HG03460 (cell line): ENCODE measurements at regions not wholly inside any gene's neighbourhood (a gene's known extent, or its start where the extent isn't known, plus 50 kb on each side); places are given as distances from the start of the nearest gene placed in this dataset.
A peak's percentile ranks its signal among the peaks of the same experiment; 100 is the strongest.
"Not testable (repeated sequence)": the region's sequence is repeated elsewhere in the genome, so short reads cannot be mapped to it uniquely, and the experiment has no call there.

Experiments
- ATAC-seq: cut with Tn5 transposase; IDR thresholded peaks from one replicate; pipeline ENCODE4 v1.9.1; 2021; ENCODE audit not compliant: unreplicated experiment

- no peak for ATAC-seq
Observed at GRCh38 chr1:173257805-173258204, 50.7 kb upstream of the TNFSF4 start.

- ATAC-seq: no peak
Observed at GRCh38 chr1:173258479-173259264, 51.5 kb upstream of the TNFSF4 start.

- not testable (repeated sequence) for ATAC-seq
Observed at GRCh38 chr1:173260329-173260728, 53.2 kb upstream of the TNFSF4 start.

GRCh38 chr1:173266841-173267240, 59.7 kb upstream of the TNFSF4 start:
- ATAC-seq: no peak

- no peak for ATAC-seq
Observed at GRCh38 chr1:173267453-173267945, 60.4 kb upstream of the TNFSF4 start.

- no peak for ATAC-seq
Observed at GRCh38 chr1:173268261-173268660, 61.1 kb upstream of the TNFSF4 start.

- ATAC-seq: no peak
Observed at GRCh38 chr1:173268786-173269277, 61.7 kb upstream of the TNFSF4 start.

GRCh38 chr1:173269490-173270230, 62.5 kb upstream of the TNFSF4 start:
- no peak for ATAC-seq

GRCh38 chr1:173270243-173270642, 63.1 kb upstream of the TNFSF4 start:
- ATAC-seq: no peak

- not testable (repeated sequence) for ATAC-seq
Observed at GRCh38 chr1:173271021-173271420, 63.9 kb upstream of the TNFSF4 start.

- no peak for ATAC-seq
Observed at GRCh38 chr1:173275496-173275895, 68.4 kb upstream of the TNFSF4 start.

- ATAC-seq: peak; percentile 95
Observed at GRCh38 chr1:173276922-173277800, 70.0 kb upstream of the TNFSF4 start.

GRCh38 chr1:173280899-173281660, 73.9 kb upstream of the TNFSF4 start:
- no peak for ATAC-seq

GRCh38 chr1:173285048-173285447, 77.9 kb upstream of the TNFSF4 start:
- ATAC-seq: no peak

- ATAC-seq: no peak
Observed at GRCh38 chr1:173287785-173288184, 80.7 kb upstream of the TNFSF4 start.

- ATAC-seq: no peak
Observed at GRCh38 chr1:173293756-173294155, 86.6 kb upstream of the TNFSF4 start.

GRCh38 chr1:173294843-173295242, 87.7 kb upstream of the TNFSF4 start:
- ATAC-seq: no peak

GRCh38 chr1:173295391-173295790, 88.3 kb upstream of the TNFSF4 start:
- no peak for ATAC-seq

GRCh38 chr1:173295995-173296394, 88.9 kb upstream of the TNFSF4 start:
- no peak for ATAC-seq

- peak; percentile 93 for ATAC-seq
Observed at GRCh38 chr1:173297798-173298391, 90.8 kb upstream of the TNFSF4 start.
